ENCODE measurements at regions not wholly inside any gene's neighbourhood (a gene's known extent, or its start where the extent isn't known, plus 50 kb on each side); places are given as distances from the start of the nearest gene placed in this dataset.
"Not testable (repeated sequence)": the region's sequence is repeated elsewhere in the genome, so short reads cannot be mapped to it uniquely, and the experiment has no call there.

- TF ChIP-seq CTCF (IDR thresholded peaks at IDR 0.05), result no peak
- Histone ChIP-seq H3K27ac (no peak overlapping the region), H3K4me3 (no peak overlapping the region)
- no peak for DNase-seq (ENCODE audit: low spot score)
Observed at GRCh38 chr5:162948677-162949076, 488.7 kb upstream of the CCNG1 start.

GRCh38 chr5:162956570-162956969 is 480.8 kb upstream of the CCNG1 start:
- no peak for TF ChIP-seq CTCF (IDR thresholded peaks at IDR 0.05)
- no peak overlapping the region for H3K27ac ChIP-seq
- no peak for DNase-seq (ENCODE audit: low spot score)
- no peak overlapping the region for H3K4me3 ChIP-seq

- not testable (repeated sequence) for DNase-seq (ENCODE audit: low spot score); H3K4me3 ChIP-seq; H3K27ac ChIP-seq
Observed at GRCh38 chr5:162964144-162964543, 473.3 kb upstream of the CCNG1 start.

- Histone ChIP-seq H3K4me3 (no peak overlapping the region), H3K27ac (no peak overlapping the region)
- no peak for DNase-seq (ENCODE audit: low spot score)
- no peak for TF ChIP-seq CTCF (IDR thresholded peaks at IDR 0.05)
Observed at GRCh38 chr5:162990063-162990462, 447.3 kb upstream of the CCNG1 start.

- no peak for DNase-seq (ENCODE audit: low spot score)
- Histone ChIP-seq H3K4me3 (no peak overlapping the region), H3K27ac (no peak overlapping the region)
- TF ChIP-seq CTCF (IDR thresholded peaks at IDR 0.05), result no peak
Observed at GRCh38 chr5:162990856-162991497, 446.4 kb upstream of the CCNG1 start.

- Histone ChIP-seq H3K27ac (no peak overlapping the region), H3K4me3 (no peak overlapping the region)
- DNase-seq (ENCODE audit: low spot score), result no peak
- no peak for TF ChIP-seq CTCF (IDR thresholded peaks at IDR 0.05)
Observed at GRCh38 chr5:162995568-162995967, 441.8 kb upstream of the CCNG1 start.

GRCh38 chr5:162996053-162996452 is 441.3 kb upstream of the CCNG1 start:
- no peak for TF ChIP-seq CTCF (IDR thresholded peaks at IDR 0.05)
- Histone ChIP-seq H3K27ac (no peak overlapping the region), H3K4me3 (no peak overlapping the region)
- no peak for DNase-seq (ENCODE audit: low spot score)
